Mesothelial cell of epicardium (in vitro differentiated cells): ENCODE measurements at regions not wholly inside any gene's neighbourhood (a gene's known extent, or its start where the extent isn't known, plus 50 kb on each side); places are given as distances from the start of the nearest gene placed in this dataset.
A peak's percentile ranks its signal among the peaks of the same experiment; 100 is the strongest.

ENCODE experiments used
- DNase-seq, 2 experiments: peaks; one replicate each; pipeline ENCODE4 v3.0.0; 2021; ENCODE audit warnings: low spot score in 2 of 2; ENCODE audit not compliant: unreplicated experiment in 2 of 2
- H3K27ac Mint-ChIP-seq: 2 replicates; pipeline ENCODE4 v1.8.0; 2021; ENCODE audit warnings: mixed read lengths
- H3K27me3 Mint-ChIP-seq: 2 replicates; pipeline ENCODE4 v1.8.0; 2021; ENCODE audit warnings: low read depth, mixed read lengths
- H3K36me3 Mint-ChIP-seq: 2 replicates; pipeline ENCODE4 v1.8.0; 2021; ENCODE audit warnings: mixed read lengths
- H3K4me1 Mint-ChIP-seq: 2 replicates; pipeline ENCODE4 v1.8.0; 2021; ENCODE audit warnings: mixed read lengths
- H3K4me3 Mint-ChIP-seq: 2 replicates; pipeline ENCODE4 v1.8.0; 2021; ENCODE audit warnings: mild to moderate bottlenecking, moderate library complexity, mixed read lengths
- H3K9me3 Mint-ChIP-seq: 2 replicates; pipeline ENCODE4 v1.8.0; 2021; ENCODE audit warnings: mixed read lengths
- TF ChIP-seq, protein P1 (sequence below): fragments of 200-600 bp; sonication (generic); IDR thresholded peaks from one replicate; pipeline ENCODE4 v1.5.0; 2021; ENCODE audit warnings: antibody characterized with exemption; ENCODE audit not compliant: unreplicated experiment

DNA sequence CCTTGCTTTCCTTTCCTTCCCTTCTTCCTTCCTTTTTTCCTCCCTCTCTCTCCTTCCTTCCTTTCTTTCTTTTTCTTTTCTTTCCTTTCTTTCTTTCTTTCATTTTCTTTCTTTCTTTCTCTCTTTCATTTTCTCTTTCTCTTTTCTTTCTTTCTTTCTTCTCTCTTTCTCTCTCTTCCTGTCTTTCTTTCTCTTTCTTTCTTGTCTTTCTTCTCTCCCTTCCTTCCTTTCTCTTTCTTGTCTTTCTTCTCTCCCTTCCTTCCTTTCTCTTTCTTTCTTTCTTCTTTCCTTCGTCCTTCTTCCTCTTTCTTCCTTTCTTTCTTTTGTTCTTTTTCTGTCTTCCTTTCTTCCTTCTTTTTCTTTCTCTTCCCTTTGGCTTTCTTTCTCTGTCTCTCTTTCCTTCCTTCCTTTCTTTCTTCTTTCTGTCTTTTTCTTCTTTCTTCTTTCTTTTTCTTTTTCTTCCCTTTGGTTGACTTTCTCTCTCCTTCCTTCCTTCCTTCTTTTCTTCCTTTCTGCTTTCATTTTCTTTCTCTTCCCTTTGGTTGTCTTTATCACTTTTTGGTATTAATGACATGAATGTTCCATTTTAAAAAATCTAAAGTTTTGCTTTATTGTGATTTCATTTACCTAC, 496.4 kb upstream of the CBLB start:
- no peak for DNase-seq
- TF ChIP-seq, protein P1, sequence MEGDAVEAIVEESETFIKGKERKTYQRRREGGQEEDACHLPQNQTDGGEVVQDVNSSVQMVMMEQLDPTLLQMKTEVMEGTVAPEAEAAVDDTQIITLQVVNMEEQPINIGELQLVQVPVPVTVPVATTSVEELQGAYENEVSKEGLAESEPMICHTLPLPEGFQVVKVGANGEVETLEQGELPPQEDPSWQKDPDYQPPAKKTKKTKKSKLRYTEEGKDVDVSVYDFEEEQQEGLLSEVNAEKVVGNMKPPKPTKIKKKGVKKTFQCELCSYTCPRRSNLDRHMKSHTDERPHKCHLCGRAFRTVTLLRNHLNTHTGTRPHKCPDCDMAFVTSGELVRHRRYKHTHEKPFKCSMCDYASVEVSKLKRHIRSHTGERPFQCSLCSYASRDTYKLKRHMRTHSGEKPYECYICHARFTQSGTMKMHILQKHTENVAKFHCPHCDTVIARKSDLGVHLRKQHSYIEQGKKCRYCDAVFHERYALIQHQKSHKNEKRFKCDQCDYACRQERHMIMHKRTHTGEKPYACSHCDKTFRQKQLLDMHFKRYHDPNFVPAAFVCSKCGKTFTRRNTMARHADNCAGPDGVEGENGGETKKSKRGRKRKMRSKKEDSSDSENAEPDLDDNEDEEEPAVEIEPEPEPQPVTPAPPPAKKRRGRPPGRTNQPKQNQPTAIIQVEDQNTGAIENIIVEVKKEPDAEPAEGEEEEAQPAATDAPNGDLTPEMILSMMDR, result no peak
- Mint-ChIP-seq H3K9me3 (peaks cover 15% of the 10 kb centered on the region), H3K36me3 (peaks cover 3% of the 10 kb centered on the region), H3K4me1 (peaks cover 4% of the 10 kb centered on the region), H3K27ac (no peak overlapping the region), H3K4me3 (no peak overlapping the region), H3K27me3 (no peaks in the 10 kb centered on the region)

DNA sequence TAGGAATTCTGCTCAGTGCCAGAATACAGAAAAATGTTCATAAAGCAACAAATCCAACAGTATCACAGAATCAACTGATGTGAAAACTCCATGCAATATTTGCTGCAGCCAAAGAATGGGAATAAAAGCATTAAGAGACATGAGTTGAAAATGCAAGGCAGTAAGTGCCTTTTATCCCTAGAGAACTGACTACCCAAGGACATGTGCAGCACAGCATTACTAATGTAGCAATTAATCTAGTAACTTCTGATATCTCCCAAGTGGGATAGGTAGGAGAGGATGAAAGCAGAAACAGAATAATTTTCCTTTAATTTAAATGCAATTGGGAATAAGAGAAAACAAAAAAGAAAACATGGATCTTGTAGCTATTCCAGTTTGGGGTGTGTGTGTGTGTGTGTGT, 497.5 kb upstream of the CBLB start:
- Mint-ChIP-seq H3K27me3 (no peaks in the 10 kb centered on the region), H3K4me3 (no peak overlapping the region), H3K4me1 (peaks cover 10% of the 10 kb centered on the region), H3K36me3 (peaks cover 2% of the 10 kb centered on the region), H3K9me3 (peaks cover 11% of the 10 kb centered on the region), H3K27ac (no peak overlapping the region)
- TF ChIP-seq, protein P1, result no peak
- no peak for DNase-seq

DNA sequence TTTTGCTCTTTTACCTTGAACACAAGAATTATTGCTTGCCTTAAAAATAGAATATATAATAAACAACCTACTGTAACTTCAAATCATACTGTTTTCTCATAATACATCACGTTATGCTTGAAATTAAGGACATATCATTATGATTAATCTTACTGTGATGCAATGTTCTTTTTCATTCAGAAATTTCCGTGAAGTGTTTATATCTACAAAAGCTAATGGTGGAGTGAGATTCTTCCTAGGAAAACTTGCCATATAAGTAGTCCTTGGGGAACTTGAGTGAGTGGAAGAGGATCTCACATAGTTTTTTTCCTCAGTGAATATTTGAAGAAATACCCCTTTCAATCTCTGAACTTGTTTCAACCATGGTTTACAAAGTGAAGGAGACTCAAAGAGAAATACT, 498.7 kb upstream of the CBLB start:
- TF ChIP-seq, protein P1, result no peak
- no peak for DNase-seq
- Mint-ChIP-seq H3K9me3 (peaks cover 3% of the 10 kb centered on the region), H3K4me1 (peaks cover 20% of the 10 kb centered on the region), H3K27ac (no peak overlapping the region), H3K36me3 (no peaks in the 10 kb centered on the region), H3K4me3 (no peak overlapping the region), H3K27me3 (no peaks in the 10 kb centered on the region)

DNA sequence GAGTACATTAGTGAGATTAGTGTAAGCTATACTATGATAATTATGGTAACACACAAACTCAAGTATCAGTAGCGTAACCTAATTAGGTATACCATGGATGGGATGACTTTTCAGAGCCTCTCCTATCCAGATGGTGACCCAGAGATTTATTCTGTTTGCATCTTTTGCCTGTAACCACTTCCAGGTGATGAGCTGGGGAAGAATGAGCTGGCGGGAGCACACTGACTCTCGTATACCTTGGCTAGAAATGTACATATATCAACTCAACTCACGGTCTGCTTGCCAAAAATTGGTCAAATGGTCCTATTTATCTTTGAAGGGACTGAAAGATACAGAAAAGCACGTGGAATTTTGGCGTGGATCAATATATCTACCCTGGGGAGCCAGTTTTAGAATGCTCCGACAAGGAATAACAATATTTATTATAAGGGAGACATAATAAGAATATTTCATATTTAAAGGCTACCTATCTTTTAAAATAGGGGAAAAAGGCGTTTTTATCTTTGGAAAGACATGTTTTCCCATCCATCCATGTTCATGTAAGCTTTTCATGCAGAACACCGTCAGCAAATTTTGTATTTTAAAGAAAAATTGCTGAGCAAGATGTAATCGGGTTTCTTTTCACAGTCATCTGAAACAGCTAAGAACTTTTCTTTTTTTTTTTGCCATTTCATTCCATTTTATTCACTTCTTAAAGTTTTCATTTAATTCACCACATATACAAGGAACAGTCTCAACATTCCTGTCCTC, 502.6 kb upstream of the CBLB start:
- Mint-ChIP-seq H3K4me3 (no peak overlapping the region), H3K4me1 (peaks cover 38% of the 10 kb centered on the region), H3K27me3 (no peaks in the 10 kb centered on the region), H3K9me3 (no peaks in the 10 kb centered on the region), H3K27ac (peak overlapping the region; percentile 48), H3K36me3 (no peaks in the 10 kb centered on the region)
- TF ChIP-seq, protein P1, result no peak
- DNase-seq, result no peak

DNA sequence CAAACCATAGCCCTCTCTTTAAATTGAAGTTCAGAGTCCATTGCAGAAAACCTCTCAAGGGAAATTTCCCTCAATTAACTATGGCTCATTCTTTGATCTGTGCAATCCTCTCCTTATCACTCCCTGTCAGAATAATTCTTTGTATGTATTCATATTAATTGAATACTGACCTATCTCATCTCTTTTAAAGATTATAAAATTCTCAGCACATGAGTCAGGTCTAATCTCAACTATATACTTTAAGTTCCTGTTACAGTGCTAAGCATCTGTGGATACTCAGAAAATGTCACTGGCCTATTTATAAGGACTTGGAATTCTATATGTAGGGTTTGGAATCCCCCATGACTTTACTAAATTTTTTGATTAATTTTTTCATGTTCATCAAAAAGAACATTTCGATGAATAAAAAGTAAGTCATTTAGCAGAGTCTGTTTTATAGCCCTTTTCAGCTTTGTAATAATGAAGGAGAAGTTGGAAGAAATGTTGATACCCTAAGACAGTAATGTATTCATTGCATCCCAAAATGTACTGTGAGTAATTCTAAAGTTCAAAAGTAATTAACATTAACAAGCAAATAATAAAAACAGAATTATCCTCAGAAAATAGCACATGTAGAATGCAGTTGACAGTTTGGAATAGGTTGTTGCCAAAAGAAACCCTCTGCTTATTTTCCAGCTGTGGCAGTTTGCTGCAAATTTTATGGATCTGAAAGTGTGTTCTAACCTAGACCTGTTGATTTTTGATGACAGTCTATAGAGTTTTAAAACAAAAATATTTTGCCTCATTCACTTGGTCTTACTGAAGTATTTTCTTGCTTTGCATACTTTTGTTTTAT, 503.4 kb upstream of the CBLB start:
- Mint-ChIP-seq H3K27ac (peak overlapping the region; percentile 48), H3K27me3 (no peaks in the 10 kb centered on the region), H3K36me3 (no peaks in the 10 kb centered on the region), H3K9me3 (no peaks in the 10 kb centered on the region), H3K4me1 (peaks cover 39% of the 10 kb centered on the region), H3K4me3 (no peak overlapping the region)
- DNase-seq, result no peak
- TF ChIP-seq, protein P1, result no peak
